ENCODE measurements at regions not wholly inside any gene's neighbourhood (a gene's known extent, or its start where the extent isn't known, plus 50 kb on each side); places are given as distances from the start of the nearest gene placed in this dataset.
A peak's percentile ranks its signal among the peaks of the same experiment; 100 is the strongest.
"Not testable (repeated sequence)": the region's sequence is repeated elsewhere in the genome, so short reads cannot be mapped to it uniquely, and the experiment has no call there.

GRCh38 chr10:114708084-114708483 lies 50.0 kb upstream of the ABLIM1 start:
- DNase-seq = no peak

DNA sequence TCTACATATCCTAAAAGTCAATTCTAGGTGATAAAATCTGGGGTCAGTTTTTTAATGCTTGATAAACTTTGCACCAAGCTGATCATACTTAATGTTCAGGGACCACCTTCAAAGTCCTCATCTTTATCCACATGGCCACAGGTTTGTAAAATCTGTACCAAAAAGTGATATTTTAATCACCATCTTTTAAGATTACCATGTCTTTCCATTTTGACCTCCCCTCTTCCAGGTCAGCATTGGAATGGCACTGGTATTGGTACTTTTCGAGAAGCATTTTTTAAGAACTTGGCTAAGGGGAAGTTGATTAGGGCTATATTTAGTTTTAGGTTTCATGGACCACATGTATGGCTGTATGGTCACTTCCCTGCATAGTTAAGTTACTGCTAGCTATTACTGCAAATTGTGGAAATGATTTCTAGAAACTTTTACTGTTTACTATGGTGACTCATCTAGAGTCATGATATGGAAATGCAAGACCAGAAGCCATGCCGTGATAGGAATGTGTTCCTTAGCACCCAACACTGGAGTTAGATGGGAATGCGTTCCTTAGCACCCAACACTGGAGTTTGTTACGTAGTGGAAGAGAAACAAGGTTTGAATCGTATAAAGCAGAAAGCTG lies 50.8 kb upstream of the ABLIM1 start:
- DNase-seq = no peak

DNA sequence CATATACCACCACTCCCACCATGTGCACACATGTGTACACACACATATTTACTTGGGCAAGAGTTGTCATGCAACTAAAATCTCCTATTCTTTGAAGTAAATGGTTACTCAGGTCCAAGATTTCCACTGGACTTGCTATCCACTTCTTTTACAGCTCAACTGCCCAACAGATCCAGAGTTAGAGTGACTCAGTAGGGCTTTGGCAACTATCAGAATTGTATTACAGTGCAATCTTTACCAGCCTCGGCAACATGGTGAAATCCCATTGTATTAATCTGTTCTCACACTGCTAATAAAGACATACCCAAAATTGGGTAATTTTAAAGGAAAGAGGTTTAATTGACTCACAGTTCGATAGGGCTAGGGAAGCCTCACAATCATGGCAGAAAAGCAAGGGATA lies 51.9 kb upstream of the ABLIM1 start:
- no peak for DNase-seq

- DNase-seq = no peak
These were observed 53.2 kb upstream of the ABLIM1 start for GRCh38 chr10:114711176-114711868.

DNA sequence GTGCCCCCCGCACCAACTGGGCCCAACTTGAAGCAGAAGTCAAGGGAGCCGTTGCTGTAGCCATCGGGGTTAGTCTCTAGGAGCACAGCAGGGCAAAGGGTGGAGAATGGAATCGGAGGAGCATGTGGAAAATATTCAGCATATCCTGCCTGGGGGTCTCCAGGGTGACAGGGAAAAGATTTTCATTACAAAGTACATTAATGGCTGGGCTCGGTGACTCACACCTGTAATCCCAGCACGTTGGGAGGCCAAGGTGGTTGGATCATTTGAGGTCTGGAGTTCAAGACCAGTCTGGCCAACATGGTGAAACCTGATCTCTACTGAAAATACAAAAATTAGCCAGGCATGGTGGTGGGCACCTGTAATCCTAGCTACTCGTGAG lies 53.8 kb upstream of the ABLIM1 start:
- DNase-seq = no peak

GRCh38 chr10:114713525-114714090 lies 55.5 kb upstream of the ABLIM1 start:
- DNase-seq = no peak

DNA sequence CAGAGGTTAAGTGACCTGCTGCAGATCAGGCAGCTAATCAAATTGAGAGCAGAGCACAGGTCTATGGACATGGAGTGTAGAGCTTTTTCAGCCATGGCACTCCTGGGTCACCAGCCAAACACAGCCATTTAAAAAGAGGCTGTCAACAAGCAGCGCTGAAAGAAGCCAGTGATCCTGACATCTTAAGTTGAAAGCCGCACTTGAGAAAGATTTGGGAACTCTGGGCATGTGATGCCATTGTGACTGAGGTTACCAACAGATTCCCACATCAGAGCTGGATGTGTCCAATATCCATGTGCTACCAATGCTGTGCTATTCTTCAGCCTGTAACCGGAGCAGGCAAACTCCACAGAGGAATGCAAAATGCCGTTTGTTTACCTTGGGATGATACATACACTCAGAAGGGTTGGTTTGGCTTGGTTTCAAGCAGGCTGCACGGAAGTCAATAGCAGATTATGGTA lies 56.2 kb upstream of the ABLIM1 start:
- DNase-seq = peak; percentile 21

- DNase-seq = no peak
These were observed 57.1 kb upstream of the ABLIM1 start for GRCh38 chr10:114715171-114715670.

- no peak for DNase-seq
These were observed 58.8 kb upstream of the ABLIM1 start for GRCh38 chr10:114716811-114717404.

DNA sequence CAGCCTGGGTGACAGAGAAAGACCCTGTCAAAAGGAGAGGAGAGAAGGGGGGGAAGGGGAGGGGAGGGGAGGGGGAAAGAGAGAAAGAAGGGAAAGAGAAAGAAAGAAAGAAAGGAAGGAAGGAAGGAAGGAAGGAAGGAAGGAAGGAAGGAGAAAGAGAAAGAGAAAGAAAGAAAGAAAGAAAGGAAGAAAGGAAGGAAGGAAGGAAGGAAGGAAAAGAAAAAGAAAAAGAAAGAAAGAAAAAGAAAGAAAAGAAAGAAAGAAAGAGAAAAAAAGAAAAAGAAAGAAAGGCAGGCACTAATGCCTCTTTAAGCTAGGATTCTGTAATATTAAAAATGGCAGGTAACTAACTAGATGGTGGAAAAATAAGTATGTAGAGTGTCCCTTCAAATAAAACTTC lies 59.8 kb upstream of the ABLIM1 start:
- not testable (repeated sequence) for DNase-seq

GRCh38 chr10:114718374-114718773 lies 60.3 kb upstream of the ABLIM1 start:
- DNase-seq = no peak

GRCh38 chr10:114719311-114719710 lies 61.2 kb upstream of the ABLIM1 start:
- DNase-seq = no peak

DNA sequence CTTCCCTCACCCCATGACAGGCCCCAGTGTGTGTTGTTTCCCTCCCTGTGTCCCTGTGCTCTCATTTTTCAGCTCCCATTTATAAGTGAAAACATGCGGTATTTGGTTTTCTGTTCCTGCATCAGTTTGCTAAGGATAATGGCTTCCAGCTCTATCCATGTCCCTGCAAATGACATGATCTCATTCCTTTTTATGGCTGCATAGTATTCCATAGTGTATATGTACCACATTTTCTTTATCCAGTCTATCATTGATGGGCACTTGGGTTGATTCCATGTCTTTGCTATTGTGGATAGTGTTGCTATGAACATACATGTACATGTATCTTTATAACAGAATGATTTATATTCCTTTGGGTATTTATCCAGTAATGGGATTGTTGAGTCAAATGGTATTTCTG lies 61.9 kb upstream of the ABLIM1 start:
- not testable (repeated sequence) for DNase-seq

DNA sequence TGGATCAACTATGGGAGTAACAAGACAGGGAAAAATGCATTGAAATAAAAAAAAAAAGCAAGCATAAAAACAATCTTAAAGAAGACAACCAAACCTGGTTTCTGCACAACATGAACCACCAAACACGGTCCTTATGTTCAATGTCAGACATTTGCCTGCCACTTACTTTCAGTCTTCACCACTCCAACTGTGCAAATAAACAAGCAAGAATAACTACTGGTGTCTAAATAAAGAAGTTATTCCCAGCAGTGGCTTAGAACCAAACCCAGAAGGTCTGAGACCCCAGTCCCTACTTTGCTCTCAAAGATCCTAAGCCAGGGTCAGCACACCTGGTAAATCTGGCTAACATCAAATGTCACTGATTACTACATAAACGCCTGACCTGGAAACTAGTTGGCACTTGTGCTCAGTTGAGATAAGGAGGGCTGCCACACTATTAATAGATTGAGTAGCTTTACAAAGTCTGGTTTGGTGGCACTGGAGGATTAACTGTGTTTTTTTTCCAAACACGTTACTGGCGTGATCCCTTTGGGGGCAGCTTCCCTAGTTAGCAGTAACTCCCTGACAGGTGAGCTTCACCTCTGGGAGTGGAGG lies 62.7 kb upstream of the ABLIM1 start:
- no peak for DNase-seq

DNA sequence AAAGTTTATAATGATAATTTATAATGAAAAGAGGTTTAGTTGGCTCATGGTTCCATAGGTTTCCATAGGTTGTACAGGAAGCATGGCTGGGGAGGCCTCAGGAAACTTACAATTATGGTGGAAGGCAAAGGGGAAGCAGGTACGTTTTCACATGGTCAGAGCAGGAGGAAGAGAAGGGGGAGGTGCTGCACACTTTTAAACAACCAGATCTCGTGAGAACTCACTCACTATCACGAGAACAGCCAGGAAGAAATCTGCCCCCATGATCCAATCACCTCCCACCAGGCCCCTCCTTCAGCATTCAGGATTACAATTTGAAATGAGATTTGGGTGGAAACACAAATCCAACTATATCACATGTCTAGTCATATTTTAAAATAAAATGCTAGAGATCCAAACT lies 64.1 kb upstream of the ABLIM1 start:
- DNase-seq = not testable (repeated sequence)

DNA sequence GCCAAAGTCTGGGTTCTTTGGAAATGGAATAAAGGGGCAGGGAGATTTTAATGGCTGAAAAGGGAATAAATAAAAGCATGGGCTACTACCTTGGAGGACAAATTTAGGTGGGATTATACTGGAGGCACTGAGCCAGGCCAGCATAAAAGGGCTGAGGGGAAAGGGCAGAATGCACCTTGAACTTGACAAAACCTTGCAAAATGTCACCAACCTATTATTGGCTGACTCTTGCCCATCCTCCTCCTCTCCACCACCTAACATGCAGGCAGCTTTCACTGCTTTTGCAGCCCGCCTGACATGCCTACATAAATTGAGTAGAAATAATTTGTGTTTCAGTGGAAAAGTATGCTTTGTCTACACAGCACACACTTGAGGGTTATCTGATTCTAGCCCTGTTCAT lies 65.3 kb upstream of the ABLIM1 start:
- no peak for DNase-seq

- DNase-seq = no peak
These were observed 66.1 kb upstream of the ABLIM1 start for GRCh38 chr10:114723991-114724715.

- DNase-seq = no peak
These were observed 66.6 kb upstream of the ABLIM1 start for GRCh38 chr10:114724716-114725106.

- no peak for DNase-seq
These were observed 68.8 kb upstream of the ABLIM1 start for GRCh38 chr10:114726820-114727271.

GRCh38 chr10:114728325-114728724 lies 70.2 kb upstream of the ABLIM1 start:
- DNase-seq = no peak

GRCh38 chr10:114729103-114729659 lies 71.1 kb upstream of the ABLIM1 start:
- DNase-seq = no peak

DNA sequence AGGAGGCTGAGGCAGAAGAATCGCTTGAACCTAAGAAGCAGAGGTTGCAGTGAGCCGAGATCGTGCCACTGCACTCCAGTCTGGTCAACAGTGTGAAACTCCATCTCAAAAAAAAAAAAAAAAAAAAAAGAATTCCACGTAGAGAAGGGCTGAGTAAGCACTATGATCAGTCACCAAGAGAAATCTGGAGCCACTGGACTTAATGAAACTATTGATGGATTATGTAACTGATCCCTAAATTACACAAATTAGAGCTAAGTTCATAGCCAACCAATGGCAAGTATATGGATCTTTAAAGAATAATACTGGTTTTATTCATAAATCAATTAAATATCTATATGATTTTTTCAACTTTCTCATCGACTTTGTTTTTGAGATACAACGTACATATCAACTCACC lies 72.2 kb upstream of the ABLIM1 start:
- no peak for DNase-seq
